GM12878 (cell line): ENCODE measurements at regions not wholly inside any gene's neighbourhood (a gene's known extent, or its start where the extent isn't known, plus 50 kb on each side); places are given as distances from the start of the nearest gene placed in this dataset.

Experiments
- JUND ChIP-seq: IDR thresholded peaks from 2 replicates; pipeline ENCODE4 v1.6.1; 2012; ENCODE audit warnings: low read depth, mild to moderate bottlenecking, low read length, improper control_type of control experiment, moderate library complexity
- RCOR1 ChIP-seq: conservative IDR thresholded peaks from 2 replicates; pipeline ENCODE4 v1.6.1; 2012; ENCODE audit warnings: low read depth, low read length, improper control_type of control experiment
- SRF ChIP-seq, 2 experiments: IDR thresholded peaks; 2 replicates each; pipeline ENCODE4 v1.6.1; 2011; ENCODE audit warnings: low read depth in 2 of 2, low read length in 2 of 2, mild to moderate bottlenecking in 1 of 2, moderate library complexity in 1 of 2
- TF ChIP-seq, protein P1 (sequence below), 3 experiments: IDR thresholded peaks in 2 of 3; conservative IDR thresholded peaks in 1 of 3; 2 replicates each; pipeline ENCODE4 v1.5.1; 2011; ENCODE audit warnings: low read depth in 3 of 3, low read length in 3 of 3, mild to moderate bottlenecking in 3 of 3, control low read depth in 2 of 3, moderate library complexity in 2 of 3, inconsistent platforms in 1 of 3, mixed read lengths in 1 of 3; ENCODE audit not compliant: control insufficient read depth in 2 of 3, insufficient read depth in 1 of 3; ENCODE audit errors: extremely low read depth in 1 of 3

DNA sequence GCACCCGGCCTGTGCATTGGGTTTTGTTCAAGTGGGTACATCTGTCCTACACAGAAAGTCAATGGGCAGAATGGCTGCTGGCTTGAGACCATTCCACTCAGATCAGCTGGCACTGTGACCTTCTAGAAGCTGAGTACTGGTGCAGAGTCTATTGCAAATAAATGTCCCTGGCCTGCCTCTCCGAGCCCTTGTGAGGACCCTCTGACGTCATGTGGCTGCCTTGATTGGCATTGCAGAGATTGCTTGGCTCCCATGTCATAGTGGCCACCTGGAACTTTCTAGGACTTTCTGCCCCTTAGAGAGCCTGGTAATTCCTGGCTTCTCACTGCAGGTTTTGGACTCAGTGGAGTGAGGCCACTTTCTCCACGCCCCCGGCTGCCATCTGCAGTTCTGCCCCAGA lies 211.3 kb downstream of the ENGASE start:
- TF ChIP-seq, protein P1, sequence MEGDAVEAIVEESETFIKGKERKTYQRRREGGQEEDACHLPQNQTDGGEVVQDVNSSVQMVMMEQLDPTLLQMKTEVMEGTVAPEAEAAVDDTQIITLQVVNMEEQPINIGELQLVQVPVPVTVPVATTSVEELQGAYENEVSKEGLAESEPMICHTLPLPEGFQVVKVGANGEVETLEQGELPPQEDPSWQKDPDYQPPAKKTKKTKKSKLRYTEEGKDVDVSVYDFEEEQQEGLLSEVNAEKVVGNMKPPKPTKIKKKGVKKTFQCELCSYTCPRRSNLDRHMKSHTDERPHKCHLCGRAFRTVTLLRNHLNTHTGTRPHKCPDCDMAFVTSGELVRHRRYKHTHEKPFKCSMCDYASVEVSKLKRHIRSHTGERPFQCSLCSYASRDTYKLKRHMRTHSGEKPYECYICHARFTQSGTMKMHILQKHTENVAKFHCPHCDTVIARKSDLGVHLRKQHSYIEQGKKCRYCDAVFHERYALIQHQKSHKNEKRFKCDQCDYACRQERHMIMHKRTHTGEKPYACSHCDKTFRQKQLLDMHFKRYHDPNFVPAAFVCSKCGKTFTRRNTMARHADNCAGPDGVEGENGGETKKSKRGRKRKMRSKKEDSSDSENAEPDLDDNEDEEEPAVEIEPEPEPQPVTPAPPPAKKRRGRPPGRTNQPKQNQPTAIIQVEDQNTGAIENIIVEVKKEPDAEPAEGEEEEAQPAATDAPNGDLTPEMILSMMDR (IDR thresholded peaks at IDR 0.05 in 2 of 3, conservative IDR thresholded peaks at IDR 0.05 in 1 of 3; ENCODE audit: control insufficient read depth in 2 of 3, extremely low read depth in 1 of 3, insufficient read depth in 1 of 3, low read depth in 3 of 3, low read length in 3 of 3), result no peak
- TF ChIP-seq JUND, result no peak
- no peak for TF ChIP-seq SRF (IDR thresholded peaks at IDR 0.05; ENCODE audit: low read depth in 2 of 2, low read length in 2 of 2)
- TF ChIP-seq RCOR1, result no peak
